Left cardiac atrium (tissue), 4 donors: ENCODE measurements at regions not wholly inside any gene's neighbourhood (a gene's known extent, or its start where the extent isn't known, plus 50 kb on each side); places are given as distances from the start of the nearest gene placed in this dataset.

Source experiments
- ATAC-seq, 2 donors: fragments of 200-7000 bp; cut with Tn5 transposase; one replicate each; pipeline ENCODE4 v1.9.1; 2020; ENCODE audit warnings: mild to moderate bottlenecking in 2 of 2, moderate library complexity in 2 of 2
- DNase-seq: peaks from one replicate; pipeline ENCODE4 v3.0.0-alpha.2; 2020
- intact Hi-C, 2 donors: fragments of 100-400 bp; cut with DNase I; formaldehyde crosslinking; loops; one replicate each; pipeline versions ENCODE4 v1.14.1 to v1.15.1; 2022 to 2023
- microRNA-seq, 2 donors: library from miRNA; unstranded; fragments of <30 nt; microRNA quantifications; one replicate each; pipeline ENCODE4 v1.2.0, GENCODE V29; 2020
- donor health status: DM: no; HTN: yes; CAD: no.
- donor health status: DM: no; HTN: yes; CAD: no; lungs with severe emphysema.
- donor health status: DM: yes; HTN: yes; CAD: no.
- donor health status: Dilated cardiomyopathy.

- ATAC-seq (peak in 1 of 2 donors; percentile 15), DNase-seq (no peak)
- intact Hi-C loops, result no loop called here
Observed at GRCh38 chrX:39985551-39985950, 112.2 kb downstream of the BCOR start.

GRCh38 chrX:39988496-39988895 is 109.3 kb downstream of the BCOR start:
- intact Hi-C loops, result no loop called here
- ATAC-seq, result no peak
- DNase-seq, result no peak

- intact Hi-C loops, result no loop called here
- DNase-seq, result no peak
- peak in 1 of 2 donors; percentile 63 for ATAC-seq
Observed at GRCh38 chrX:39990388-39990787, 107.4 kb downstream of the BCOR start.

GRCh38 chrX:39992300-39992699 is 105.5 kb downstream of the BCOR start:
- no peak for ATAC-seq
- no peak for DNase-seq
- intact Hi-C loops, result no loop called here

GRCh38 chrX:39995457-39995856 is 102.3 kb downstream of the BCOR start:
- no peak for DNase-seq
- no peak for ATAC-seq
- intact Hi-C loops, result no loop called here

GRCh38 chrX:39996536-39996935 is 101.2 kb downstream of the BCOR start:
- no peak for DNase-seq
- intact Hi-C loops, result no loop called here
- ATAC-seq, result peak; percentile 41 to 50

GRCh38 chrX:39998636-39999406 is 98.9 kb downstream of the BCOR start:
- intact Hi-C loops, result no loop called here
- ATAC-seq, result no peak

More at GRCh38 chrX:39998636-39999406, 98.9 kb downstream of the BCOR start:
- DNase-seq, result no peak

Small RNA genes in the stretch of these regions (microRNA-seq; reads per million reads assigned to microRNA genes)
- gene MIR1587 (0 reads per million in 2 donors), gene MIR3937 (0 reads per million in 2 donors)
